ENCODE measurements at regions not wholly inside any gene's neighbourhood (a gene's known extent, or its start where the extent isn't known, plus 50 kb on each side); places are given as distances from the start of the nearest gene placed in this dataset.
"Not testable (repeated sequence)": the region's sequence is repeated elsewhere in the genome, so short reads cannot be mapped to it uniquely, and the experiment has no call there.

DNA sequence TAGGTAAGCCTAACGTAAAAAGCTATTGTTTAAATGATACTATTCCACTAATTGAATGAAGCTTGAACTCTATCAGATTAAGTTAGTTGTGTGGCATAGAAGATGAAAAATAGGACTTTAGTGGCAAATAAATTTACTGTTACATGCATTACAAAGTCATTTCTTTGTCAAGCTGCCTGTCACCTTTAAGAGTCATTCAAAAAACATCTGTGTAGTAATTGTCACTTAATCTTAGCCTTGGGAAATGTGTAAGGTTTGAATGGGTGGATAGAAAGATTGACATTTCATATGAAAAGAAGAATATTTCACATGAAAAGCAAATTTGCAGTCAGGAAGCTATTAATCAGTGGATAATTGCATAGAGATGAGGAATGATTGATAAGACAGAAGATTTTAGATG lies 473.5 kb downstream of the DNAH5 start:
- DNase-seq: no peak

GRCh38 chr5:13470263-13470662 lies 474.2 kb downstream of the DNAH5 start:
- no peak for DNase-seq

DNA sequence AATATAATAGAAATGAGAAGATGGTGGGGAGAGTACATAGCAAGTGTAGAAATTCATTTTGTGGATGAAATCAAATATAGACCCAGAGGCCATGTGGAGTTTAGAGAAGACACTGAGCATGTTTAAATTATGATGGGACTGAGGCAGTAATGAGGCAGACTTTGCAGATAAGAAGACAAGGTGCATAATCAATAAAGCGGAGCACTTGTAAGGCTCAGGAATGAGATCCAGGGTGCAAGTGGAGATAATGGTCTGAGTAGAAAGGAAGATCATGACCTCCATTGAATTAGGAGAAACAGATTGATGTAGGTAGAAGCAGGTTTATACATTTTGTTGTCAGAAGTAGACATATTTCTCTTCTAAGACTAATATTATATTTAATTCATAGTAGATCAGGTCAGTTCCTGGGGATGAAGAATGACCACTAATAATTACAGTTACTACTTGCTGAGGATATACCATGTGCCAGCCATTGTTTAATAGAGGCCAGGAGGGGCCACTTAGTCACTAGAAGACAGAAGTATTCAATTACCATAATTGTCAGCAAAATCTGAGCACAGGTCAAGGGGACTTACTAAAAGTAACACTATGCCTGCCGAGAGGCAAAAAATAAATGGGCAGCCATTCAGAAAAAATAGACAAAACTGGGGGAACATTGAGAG lies 479.8 kb downstream of the DNAH5 start:
- no peak for DNase-seq

DNA sequence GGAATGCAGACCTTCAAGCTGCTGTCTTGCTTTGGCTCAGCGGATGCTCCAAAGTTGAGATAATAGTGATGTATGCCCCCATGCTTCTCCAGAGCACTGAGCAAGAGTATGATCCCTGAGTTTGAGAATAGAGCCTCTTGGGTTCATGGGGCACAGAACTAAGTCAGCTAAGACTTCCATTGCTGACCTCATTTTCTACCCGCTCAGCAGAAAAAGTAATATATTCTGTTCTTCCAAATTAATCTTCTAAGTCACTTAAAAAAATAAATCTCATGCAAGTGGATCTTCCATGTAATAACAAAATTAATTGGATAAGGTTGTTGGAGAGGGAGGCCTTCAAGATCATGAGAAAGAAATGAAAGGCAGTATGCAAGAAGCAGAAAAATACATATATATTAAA lies 483.9 kb downstream of the DNAH5 start:
- no peak for DNase-seq

DNA sequence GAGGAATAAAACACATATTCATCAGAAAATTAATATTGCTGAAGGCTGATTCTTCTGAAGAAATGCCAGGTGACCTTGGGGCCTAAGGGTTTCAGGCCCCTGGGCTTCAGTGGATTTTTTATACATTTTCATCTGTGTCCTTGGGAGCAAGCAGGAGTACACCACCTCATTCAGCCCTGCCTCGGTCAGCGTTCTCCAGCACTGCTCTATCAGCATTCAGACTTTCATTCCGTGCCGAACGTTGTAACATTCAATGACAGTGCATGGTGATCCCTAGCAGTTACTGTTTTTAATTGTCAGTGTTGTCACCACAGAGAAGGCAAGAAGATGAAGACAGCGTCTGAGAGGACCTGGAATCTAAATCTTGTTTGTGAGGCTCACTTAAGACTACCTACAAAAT lies 490.4 kb downstream of the DNAH5 start:
- no peak for DNase-seq

DNA sequence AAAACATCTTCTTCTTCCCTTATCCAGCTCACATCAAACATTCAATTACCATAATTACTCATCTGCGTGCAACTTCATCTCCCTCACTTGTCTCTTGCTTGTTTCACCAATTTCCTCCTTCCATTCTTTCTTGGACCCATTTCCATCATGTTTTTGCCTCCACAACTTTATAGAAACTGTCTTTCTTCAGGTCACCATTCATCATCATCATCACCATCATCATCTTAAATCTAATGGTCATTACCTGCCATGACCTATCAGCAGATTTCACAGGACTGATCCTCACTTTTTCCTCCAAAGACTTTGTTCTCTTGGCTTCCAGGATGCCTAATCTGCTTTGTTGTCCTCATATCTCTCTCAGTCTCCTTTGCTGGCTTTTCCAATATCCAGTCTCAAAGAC lies 495.6 kb downstream of the DNAH5 start:
- DNase-seq: no peak

- DNase-seq: no peak
Observed at GRCh38 chr5:13439430-13439829, 505.1 kb downstream of the DNAH5 start.

GRCh38 chr5:13427827-13428557 lies 516.5 kb downstream of the DNAH5 start:
- DNase-seq: no peak

DNA sequence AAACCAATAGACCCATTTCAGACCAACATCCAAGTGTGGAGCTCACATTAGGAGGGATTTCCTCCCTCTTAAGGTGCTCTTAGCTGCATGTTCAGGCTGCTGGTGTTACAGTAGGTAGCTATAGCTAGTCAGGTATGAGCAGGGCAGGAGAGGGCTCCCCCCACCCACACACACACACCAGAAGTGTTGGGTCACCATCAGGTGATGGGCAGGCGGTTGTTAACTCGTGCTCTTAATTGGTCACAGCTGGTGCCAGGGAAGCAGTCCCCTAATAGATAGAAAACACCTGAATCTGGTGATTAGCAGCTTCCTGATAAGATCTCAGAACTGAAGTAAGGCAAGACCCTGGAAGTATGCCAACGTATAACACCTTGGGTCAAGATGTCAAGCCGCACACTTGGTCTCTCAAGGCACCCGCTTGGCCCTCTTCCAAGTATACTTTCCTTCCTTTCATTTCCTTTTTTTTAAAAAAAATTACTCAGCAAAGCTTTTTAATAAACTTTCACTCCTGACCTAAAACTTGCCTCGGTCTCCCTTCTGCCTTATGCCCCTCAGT lies 532.4 kb downstream of the DNAH5 start:
- no peak for DNase-seq

DNA sequence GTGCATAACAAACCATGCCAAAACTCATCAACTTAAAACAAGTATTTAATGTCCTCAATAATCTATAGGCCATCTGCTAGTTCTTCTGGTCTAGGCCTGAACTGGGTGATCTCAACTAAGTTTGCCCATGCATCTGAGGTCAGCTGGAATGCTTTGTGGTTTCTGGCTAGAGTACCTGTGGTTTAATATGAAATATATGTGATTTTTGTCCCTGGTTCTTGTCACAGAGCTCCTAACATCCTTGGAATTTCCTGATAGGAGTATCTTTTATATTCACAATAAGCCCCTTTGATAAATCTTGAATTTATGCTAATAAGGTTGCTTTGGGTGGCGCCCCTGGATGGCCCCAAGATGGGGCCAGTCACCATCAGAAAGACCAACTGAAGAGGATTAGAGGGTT lies 535.9 kb downstream of the DNAH5 start:
- DNase-seq: no peak

GRCh38 chr5:13403351-13403750 lies 541.1 kb downstream of the DNAH5 start:
- DNase-seq: no peak

- no peak for DNase-seq
Observed at GRCh38 chr5:13385066-13385465, 559.4 kb downstream of the DNAH5 start.

DNA sequence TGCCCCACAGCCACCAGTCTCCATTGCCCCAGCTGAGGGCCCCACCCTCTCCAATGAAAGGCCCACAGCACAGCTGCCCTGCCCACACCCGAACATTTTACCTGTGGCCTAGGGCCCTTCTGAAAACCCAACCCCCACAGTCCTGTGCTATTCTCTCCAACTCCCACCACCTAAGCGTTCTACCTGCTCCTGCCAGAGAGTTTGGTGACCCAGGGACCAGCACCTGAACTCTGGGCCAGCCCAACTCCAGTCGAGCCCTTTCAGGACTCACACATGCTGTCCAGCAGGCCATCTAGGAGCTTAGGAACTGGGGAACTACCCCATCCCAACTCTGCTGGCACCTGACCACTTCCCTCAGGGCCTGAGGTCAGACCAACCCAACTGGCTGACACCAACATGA lies 562.3 kb downstream of the DNAH5 start:
- DNase-seq: no peak

DNA sequence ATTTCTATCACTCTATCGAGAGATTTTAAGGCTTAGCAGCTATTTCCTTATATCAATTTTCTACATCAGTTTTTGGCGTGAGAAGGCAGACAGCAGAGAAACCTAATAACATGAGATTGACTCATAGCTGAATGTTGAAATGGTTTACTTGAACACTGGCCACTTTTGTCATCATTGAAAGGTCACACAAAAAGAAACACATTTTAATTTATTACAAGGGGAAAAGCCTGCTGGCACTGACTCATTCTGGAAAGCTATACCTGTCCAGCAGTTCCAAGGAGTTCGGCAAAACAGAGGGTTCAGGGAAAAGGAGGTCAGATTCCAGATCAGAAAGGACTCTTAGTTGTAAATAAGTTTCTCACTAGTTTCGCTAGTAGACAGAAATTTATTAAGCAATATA lies 566.4 kb downstream of the DNAH5 start:
- DNase-seq: no peak

DNA sequence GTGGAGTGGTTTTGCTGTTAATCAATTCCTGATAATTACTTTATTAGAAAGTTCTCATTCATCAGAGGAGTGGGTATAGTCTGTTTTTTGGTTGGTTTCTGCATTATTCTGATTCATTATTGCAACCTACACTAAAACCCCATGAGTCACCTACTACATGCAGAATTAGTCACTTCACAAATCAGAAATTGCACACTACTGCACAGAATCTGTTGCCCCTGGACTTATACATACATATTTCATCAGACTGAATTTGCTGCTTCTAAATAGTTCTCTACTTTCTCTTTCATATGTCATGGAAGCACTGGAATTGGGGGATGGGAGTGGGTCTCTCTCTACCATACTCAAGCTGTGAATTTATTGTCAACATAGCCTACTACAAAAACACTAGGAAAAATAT lies 585.1 kb downstream of the DNAH5 start:
- no peak for DNase-seq

DNA sequence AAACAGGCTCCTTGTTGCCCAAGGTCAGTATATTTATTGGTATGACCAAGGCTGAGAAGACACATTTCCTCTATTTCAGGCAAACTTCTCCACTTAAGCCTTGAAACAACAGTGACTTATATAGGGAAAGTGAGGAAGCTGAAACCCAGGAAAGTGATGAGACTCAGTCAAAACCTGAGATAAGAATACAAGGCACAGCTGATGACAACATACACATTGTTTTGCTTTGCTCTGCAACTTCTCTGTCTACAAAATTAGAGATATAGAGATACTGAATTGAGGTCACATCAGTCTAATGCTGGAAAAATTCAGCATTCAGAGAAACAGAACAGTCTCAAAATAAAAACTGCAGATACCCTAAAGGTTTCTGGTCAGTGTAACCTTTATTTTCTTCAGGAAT lies 586.1 kb downstream of the DNAH5 start:
- DNase-seq: no peak

GRCh38 chr5:13357929-13358328 lies 586.6 kb downstream of the DNAH5 start:
- no peak for DNase-seq

- no peak for DNase-seq
Observed at GRCh38 chr5:13356226-13356625, 588.3 kb downstream of the DNAH5 start.

DNA sequence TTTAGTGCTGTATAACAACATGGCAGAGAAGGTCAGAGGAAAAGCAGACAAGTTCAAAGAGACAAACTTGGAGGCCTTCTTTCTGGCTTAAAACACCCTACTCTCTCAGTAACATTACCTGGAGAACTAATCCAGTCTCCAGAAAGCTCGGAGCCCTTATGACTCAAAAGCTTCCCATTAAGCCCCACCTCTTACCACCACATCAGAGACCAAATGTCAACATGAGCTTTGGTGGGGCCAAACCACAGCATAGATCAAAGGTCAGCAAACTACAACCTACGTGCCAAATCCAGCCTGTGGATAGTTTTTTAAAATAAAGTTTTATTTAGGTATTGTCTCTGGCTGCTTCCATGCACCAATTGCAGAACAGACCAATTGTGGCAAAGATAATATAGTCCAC lies 589.9 kb downstream of the DNAH5 start:
- DNase-seq: no peak

GRCh38 chr5:13350767-13351166 lies 593.7 kb downstream of the DNAH5 start:
- no peak for DNase-seq

DNA sequence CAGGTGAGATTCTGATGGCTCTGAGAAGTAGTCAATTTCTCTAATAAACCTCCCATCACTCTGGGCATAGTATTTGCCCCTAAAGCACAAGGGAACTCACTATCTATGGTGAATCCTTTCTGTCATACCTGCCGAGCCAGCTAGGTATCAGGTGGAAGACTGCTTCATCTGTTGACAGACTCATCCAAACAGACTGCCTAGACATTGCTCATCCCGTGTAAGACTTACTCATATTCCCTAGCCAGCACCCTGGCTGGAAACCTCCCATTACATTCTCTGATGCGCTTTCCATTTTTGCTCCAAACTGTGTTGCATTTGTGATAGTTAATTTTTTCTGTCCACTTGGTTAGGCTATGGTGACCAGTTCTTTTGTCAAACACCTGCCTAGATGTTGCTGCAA lies 595.9 kb downstream of the DNAH5 start:
- no peak for DNase-seq

GRCh38 chr5:13346401-13346800 lies 598.1 kb downstream of the DNAH5 start:
- DNase-seq: no peak

- no peak for DNase-seq
Observed at GRCh38 chr5:13339093-13339492, 605.4 kb downstream of the DNAH5 start.

DNA sequence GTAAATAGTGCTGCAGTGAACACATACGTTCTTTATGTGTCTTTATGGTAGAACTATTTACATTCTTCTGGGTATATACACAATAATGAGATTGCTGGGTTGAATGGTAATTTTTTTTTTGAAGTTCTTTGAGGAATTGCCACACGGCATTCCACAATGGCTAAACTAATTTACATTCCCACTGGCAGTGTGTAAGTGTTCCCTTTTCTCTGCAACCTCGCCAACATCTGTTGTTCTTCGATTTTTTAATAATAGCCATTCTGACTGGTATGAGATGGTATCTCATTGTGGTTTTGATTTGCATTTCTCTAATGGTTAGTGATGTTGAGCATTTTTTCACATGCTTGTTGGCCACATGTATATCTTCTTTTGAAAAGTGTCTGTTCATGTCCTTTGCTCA lies 609.5 kb downstream of the DNAH5 start:
- DNase-seq: not testable (repeated sequence)

GRCh38 chr5:13331585-13331984 lies 612.9 kb downstream of the DNAH5 start:
- DNase-seq: no peak

All from NCI-H2171 (cell line).